NOMO-1 (cell line): ENCODE measurements at regions not wholly inside any gene's neighbourhood (a gene's known extent, or its start where the extent isn't known, plus 50 kb on each side); places are given as distances from the start of the nearest gene placed in this dataset.

ENCODE experiments used
- DNase-seq, 2 experiments: peaks; one replicate each; lab custom pipeline; 2025; ENCODE audit not compliant: unreplicated experiment in 2 of 2; lab: John Stamatoyannopoulos, UW

- no peak for DNase-seq
Observed at GRCh38 chr2:171225989-171226388, 65.3 kb upstream of the TLK1 start.

DNA sequence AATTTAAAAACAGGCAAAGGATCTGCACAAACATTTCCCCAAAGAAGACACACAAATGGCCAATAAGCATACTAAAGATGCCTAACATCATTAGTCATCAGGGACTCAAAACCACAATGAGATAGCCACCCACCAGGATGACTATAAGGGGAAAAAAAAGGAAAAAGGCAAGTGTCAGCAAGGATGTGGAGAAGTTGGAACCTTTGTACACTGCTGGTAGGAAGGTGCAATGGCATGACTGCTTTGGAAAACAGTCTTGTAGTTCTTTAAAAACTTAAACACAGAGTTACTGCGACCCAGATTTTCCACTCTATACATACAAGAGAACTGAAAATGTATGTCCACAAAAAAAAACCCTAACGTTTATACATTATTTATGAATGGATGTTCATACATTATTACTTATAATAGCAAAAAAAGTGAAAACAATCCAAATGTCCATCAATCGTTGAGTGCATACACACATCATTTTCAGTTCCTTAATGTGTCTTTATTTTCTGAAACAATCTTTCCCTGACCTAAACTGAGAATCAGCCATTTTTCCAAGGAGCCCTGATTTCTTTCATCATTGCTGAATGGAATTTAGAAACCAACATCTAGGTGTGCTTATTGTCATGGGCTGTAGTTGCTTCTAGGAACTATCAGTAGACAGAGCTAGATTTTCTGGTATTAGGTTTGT, 64.7 kb upstream of the TLK1 start:
- no peak for DNase-seq

DNA sequence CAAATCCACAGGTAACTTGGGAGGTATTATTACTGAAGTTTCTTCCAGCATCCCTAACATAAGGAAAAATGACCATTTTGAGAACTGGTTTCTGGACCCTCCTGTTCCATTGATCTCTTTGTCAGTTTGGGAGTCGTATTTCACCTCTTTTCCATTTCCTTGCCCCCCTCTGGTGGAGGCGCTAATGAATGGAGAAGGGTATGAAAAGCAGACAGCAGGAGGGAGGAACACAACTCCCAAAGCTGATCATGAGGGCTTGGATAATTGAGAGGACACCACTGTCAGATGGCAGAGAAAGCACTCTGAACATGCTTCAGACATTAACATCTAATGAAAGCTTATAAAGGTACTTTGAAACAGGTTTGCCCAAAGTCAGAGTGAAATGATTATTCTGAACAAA, 56.6 kb upstream of the TLK1 start:
- DNase-seq = no peak

GRCh38 chr2:171216631-171217030, 55.9 kb upstream of the TLK1 start:
- no peak for DNase-seq

- DNase-seq = no peak
Observed at GRCh38 chr2:171214093-171214492, 53.4 kb upstream of the TLK1 start.

- peak; percentile 13 to 71 for DNase-seq
Observed at GRCh38 chr2:171210864-171211431, 50.3 kb upstream of the TLK1 start.
